ENCODE measurements at regions not wholly inside any gene's neighbourhood (a gene's known extent, or its start where the extent isn't known, plus 50 kb on each side); places are given as distances from the start of the nearest gene placed in this dataset.

DNA sequence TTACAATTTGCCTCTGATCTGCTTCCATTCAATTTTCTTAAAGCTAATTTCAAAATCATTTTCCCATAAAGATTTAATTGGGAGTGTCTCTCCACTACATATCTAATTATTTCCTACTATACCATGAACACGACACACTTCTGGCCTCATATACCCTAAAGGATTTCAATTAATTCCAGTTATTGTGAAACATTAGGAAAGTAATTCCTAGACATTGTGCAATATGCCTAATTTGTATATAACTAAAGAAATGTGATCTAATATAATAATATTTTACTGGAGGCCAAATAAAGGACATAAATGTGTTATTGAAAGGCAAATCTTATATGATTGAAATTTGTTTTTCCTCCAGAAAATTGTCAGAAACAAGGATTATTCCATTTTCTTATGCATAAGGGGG lies 727.2 kb upstream of the ADGRL2 start:
- DNase-seq (ENCODE audit: low spot score) = no peak

- DNase-seq (ENCODE audit: low spot score) = no peak
These were observed 728.6 kb upstream of the ADGRL2 start for GRCh38 chr1:81071969-81072753.

- DNase-seq (ENCODE audit: low spot score) = no peak
These were observed 729.5 kb upstream of the ADGRL2 start for GRCh38 chr1:81071072-81071858.

GRCh38 chr1:81069856-81070255 lies 730.9 kb upstream of the ADGRL2 start:
- DNase-seq (ENCODE audit: low spot score) = no peak

- DNase-seq (ENCODE audit: low spot score) = no peak
These were observed 732.0 kb upstream of the ADGRL2 start for GRCh38 chr1:81068726-81069125.

DNA sequence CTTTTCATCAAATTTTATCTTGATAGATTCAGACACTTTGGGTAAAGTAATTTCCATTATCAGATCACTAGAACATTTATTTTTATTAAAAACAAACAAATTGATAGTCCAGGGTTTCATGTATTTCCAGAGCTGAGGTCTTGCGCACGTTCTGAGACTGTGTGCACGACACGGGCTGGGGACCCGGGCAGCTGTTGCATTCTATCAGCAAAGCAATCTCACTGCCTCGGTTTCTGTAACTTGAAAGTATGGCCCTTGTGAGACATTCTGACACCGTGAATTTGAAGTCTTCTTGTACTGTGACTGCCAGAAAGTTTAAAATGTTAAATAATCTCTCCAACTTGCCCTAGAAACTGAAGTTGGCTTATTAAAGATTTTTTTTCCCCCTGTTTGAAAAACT lies 746.9 kb upstream of the ADGRL2 start:
- DNase-seq (ENCODE audit: low spot score) = no peak

DNA sequence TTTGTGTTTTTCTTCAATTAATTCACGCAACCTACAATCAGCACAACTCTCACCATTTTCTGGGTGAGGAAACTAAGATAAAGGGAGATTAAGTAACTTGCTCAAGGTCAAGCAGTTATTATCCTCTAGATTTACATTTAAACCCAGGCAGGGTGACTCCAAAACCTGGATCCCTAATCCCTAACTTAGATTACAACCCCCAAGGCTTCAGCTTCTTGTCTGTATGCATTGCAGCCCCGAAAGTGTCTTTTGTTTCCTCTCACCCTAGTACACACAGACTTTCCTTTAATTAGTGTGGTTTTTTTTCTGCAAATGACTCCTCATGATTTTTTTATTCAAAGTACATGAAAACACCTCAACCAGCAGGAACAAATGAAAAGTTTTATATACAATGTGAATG lies 748.6 kb upstream of the ADGRL2 start:
- DNase-seq (ENCODE audit: low spot score) = no peak

DNA sequence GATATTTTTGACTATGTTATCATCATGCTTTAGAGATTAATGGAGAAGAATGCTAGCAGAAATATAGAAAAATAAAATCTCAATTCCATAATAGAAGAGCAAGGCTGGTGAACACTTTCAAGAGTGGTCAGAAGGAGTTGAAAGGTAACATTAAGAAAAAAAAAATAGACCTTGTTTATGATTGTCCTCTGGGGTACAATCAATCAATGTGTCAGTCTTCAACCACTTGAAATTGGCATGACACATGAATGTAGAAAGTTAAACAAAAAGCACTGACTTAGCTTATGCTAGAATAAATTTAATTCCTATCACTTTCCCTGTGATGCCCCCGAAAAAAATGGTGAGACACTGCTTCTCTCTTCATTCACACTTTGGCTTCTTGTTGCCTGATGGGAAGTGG lies 750.3 kb upstream of the ADGRL2 start:
- no peak for DNase-seq (ENCODE audit: low spot score)

DNA sequence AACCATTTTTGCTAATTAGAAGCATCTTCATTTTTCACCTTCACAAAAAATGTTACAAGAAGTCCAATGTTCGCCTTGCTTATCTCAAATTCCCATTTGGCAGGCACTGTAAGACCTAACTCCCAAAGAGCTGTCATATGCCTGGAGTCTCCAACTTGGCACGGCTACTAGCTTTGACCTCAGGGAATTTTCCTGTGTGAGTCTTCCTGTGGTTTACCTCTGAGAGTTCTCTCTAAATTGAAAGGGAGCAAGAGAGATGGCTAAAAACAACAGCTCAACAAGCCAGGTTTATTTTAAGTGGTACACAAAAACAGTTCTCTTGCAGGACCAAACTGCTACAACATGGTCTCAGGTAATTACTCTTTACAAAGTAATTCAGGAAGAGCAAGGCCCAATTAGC lies 756.0 kb upstream of the ADGRL2 start:
- DNase-seq (ENCODE audit: low spot score) = peak; percentile 11

GRCh38 chr1:81042225-81042624 lies 758.5 kb upstream of the ADGRL2 start:
- no peak for DNase-seq (ENCODE audit: low spot score)

DNA sequence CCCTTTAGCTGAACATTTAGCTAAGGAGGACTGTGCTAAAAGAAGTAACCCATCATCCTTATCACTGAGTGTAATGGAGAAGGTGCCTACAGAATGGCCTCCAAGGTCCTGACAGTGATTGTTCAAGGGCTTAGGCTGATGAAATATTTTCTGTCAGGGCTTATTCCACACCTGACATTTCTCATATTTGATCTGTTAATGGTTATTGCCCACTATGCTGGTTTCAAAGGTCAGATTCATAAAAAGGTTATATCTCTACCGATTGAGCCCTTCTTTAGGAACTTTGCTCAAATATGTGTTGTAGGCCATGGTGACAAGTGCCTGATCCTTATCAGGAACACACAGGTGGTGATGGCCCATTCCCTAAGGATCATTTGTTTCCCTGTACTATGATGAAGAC lies 766.4 kb upstream of the ADGRL2 start:
- DNase-seq (ENCODE audit: low spot score) = no peak

- no peak for DNase-seq (ENCODE audit: low spot score)
These were observed 767.7 kb upstream of the ADGRL2 start for GRCh38 chr1:81032973-81033425.

DNA sequence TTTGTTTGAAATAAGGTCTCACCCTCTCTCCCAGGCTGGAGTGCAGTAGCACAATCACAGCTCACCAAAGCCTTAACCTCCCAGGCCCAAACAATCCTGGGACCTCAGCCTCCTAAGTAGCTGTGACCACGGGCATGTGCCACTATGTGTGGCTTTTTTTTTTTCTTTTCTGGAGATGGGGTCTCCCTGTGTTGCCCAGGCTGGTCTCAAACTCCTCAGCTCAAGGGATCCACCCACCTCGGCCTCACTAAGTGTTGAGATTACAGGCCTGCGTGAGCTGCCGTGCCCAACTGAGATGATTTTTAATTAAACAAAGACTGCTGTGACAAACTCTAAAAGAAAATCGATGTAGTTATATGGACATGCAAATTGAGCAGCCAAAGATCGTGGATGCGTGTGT lies 768.4 kb upstream of the ADGRL2 start:
- no peak for DNase-seq (ENCODE audit: low spot score)

- DNase-seq (ENCODE audit: low spot score) = no peak
These were observed 770.3 kb upstream of the ADGRL2 start for GRCh38 chr1:81030441-81030840.

DNA sequence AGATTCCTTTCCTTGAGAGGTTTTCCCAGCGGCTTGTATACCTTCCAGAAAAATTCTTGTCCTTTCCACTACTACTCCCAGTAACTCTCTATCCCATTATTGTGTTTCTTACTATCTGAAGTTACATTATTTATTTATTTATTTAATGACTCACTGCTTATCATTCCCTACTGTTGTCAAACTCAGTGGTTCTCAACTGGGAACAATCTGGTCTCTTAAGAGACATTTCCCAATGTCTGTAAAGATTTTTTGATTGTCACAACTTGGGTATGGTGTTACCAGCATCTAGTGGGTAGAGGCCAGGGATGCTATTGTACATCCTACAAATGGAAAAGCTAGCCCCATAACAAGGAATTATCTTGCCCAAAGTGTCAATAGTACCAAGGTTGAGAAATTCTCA lies 771.5 kb upstream of the ADGRL2 start:
- DNase-seq (ENCODE audit: low spot score) = no peak

GRCh38 chr1:81023187-81023724 lies 777.5 kb upstream of the ADGRL2 start:
- DNase-seq (ENCODE audit: low spot score) = no peak

DNA sequence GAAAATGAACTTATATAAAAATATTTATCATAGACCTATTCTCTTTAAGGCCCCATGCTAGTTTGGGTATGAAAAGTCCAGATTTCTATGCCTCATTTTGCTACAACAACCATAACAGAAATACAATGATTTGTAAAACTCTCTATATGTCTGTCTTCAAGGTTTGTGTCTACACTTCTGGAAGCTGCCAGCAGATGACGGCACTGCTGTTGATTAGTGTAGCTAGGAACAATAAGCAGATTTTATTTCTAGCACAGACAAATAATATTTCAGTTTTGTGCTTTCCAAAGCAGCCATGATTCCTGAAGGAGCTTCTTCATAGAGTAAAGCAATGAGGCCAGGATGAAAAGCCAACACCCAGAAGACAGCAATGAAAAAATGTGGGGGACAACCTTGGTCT lies 779.6 kb upstream of the ADGRL2 start:
- DNase-seq (ENCODE audit: low spot score) = no peak

- DNase-seq (ENCODE audit: low spot score) = no peak
These were observed 780.2 kb upstream of the ADGRL2 start for GRCh38 chr1:81020506-81020905.

DNA sequence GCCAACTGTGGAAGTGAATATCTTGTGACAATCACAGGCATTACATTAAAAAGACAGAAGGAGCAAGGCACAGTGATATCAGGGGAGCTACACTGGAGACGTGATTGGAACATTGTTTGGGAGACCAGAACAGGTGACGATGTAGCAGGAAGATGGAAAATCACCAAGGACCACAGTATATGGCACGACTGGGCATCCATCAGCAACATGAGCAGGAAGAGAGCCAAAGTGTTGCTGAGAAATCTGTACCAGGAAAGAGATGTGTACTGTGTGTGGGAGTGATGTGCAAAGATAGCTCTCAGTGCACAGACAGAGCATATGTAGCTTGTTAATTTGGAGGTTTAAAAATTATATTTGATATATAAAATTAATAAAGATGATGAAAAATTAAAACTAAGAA lies 790.6 kb upstream of the ADGRL2 start:
- DNase-seq (ENCODE audit: low spot score) = no peak

DNA sequence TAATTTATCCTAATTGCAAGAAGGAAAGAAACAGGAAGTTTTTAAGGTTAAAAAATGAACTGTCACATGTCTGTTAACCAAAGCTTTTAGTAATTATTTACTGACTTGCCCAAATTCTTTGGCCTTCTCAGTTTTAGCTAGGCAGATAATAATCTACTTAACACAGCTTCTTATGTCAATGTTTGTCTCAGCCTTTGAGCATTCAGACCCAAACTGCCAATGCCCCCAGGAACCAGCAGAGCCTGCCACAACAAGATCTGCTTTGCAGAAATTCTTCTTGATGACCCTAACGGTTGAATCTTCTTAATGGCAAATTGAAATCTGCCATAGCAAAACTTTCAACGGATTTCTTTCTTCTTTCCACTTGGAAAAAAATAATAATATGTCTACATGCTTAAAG lies 792.4 kb upstream of the ADGRL2 start:
- no peak for DNase-seq (ENCODE audit: low spot score)

DNA sequence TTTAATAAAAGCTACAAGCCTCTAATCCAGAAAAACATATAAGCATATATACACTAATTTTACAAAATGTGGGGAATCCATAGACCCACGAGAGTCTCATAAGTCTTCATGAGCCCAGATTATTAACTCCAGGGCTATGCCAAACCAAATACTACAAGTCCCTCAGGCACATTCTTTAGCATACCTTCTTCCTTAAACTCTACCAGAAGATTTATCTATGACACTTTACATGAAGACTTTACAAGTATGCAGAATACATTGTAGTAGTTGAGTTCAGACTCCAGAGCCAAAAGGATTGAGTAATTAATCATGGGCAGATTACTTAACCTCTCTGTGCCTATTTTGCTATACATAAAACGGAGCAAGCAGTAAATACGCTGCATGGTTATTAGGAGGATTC lies 793.7 kb upstream of the ADGRL2 start:
- DNase-seq (ENCODE audit: low spot score) = no peak

DNA sequence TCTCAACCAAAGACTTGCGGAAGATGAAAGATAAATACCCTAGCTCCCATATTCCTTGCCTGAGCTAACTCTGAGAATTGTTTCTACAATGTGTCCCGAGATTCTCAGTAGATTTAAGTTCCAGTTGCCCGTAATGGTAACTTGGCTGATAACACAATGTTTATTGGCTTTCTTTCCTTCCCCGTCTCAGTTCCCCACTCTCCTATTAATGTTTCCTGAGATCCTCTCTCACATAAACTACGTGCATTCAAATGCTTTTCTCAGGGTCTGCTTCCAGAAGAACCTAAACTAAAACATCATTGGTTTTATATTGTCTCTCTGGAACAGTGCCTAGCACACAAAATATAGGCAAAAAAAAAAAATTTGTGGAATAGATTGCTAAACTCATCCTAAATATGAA lies 794.2 kb upstream of the ADGRL2 start:
- no peak for DNase-seq (ENCODE audit: low spot score)

GRCh38 chr1:81004011-81004410 lies 796.7 kb upstream of the ADGRL2 start:
- DNase-seq (ENCODE audit: low spot score) = no peak
